ENCODE measurements at regions not wholly inside any gene's neighbourhood (a gene's known extent, or its start where the extent isn't known, plus 50 kb on each side); places are given as distances from the start of the nearest gene placed in this dataset.

- no peaks in the 10 kb centered on the region for H3K4me1 ChIP-seq
- no peaks in the 10 kb centered on the region for H3K36me3 ChIP-seq
- ATAC-seq (no peak), DNase-seq (no peak)
- no peak overlapping the region for H3K27ac ChIP-seq
- H3K27me3 ChIP-seq, result peaks cover 0 to 3% (median 0%) of the 10 kb centered on the region in 7 donors
- intact Hi-C loops (cut with DNase I), result no loop called here
- no peak overlapping the region for H3K4me3 ChIP-seq
- H3K9me3 ChIP-seq, result no peaks in the 10 kb centered on the region
- 57 to 58% methylated on average over 3 of the region's 3 CpGs for WGBS, 2 donors
- no peak for TF ChIP-seq CTCF (IDR thresholded peaks at IDR 0.05)
Observed at GRCh38 chr2:88236666-88237065, 66.5 kb downstream of the THNSL2 start.

Measured in heart right ventricle (tissue), 16 donors.